ENCODE measurements at regions not wholly inside any gene's neighbourhood (a gene's known extent, or its start where the extent isn't known, plus 50 kb on each side); places are given as distances from the start of the nearest gene placed in this dataset.
A peak's percentile ranks its signal among the peaks of the same experiment; 100 is the strongest.
"Not testable (repeated sequence)": the region's sequence is repeated elsewhere in the genome, so short reads cannot be mapped to it uniquely, and the experiment has no call there.

DNA sequence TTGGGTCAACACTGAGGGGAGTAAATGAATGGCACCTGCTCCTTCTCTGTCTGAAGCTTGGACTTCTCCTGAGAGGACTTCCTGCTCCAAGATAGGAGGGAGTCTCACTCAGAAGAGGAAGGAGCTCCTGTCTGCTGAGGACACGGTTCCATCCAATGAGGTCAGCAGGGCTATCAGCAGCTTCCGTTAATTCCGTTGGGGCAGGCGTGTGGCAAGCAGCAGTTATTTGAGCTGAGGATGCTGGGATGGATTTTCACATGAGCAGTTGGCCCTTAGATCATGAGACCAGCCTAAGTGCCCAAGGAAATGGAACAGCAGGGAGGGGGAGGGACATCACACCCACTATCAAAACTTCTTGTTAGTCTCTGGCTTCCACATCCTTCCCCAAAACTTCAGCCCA is 159.0 kb upstream of the PZP start:
- POLR2A ChIA-PET = no interaction called here
- no peak for DNase-seq (ENCODE audit: extremely low spot score)
- CTCF ChIA-PET = interaction anchor here (1.1 to 40.7 kb wide), 5 partner anchors 9 to 380 kb away, joined by 3 to 558 read pairs (median 4); no protein-coding TSS in a partner anchor
- TF ChIP-seq, protein P1, sequence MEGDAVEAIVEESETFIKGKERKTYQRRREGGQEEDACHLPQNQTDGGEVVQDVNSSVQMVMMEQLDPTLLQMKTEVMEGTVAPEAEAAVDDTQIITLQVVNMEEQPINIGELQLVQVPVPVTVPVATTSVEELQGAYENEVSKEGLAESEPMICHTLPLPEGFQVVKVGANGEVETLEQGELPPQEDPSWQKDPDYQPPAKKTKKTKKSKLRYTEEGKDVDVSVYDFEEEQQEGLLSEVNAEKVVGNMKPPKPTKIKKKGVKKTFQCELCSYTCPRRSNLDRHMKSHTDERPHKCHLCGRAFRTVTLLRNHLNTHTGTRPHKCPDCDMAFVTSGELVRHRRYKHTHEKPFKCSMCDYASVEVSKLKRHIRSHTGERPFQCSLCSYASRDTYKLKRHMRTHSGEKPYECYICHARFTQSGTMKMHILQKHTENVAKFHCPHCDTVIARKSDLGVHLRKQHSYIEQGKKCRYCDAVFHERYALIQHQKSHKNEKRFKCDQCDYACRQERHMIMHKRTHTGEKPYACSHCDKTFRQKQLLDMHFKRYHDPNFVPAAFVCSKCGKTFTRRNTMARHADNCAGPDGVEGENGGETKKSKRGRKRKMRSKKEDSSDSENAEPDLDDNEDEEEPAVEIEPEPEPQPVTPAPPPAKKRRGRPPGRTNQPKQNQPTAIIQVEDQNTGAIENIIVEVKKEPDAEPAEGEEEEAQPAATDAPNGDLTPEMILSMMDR (IDR thresholded peaks at IDR 0.05; ENCODE audit: control extremely low read depth, extremely low read depth, low read depth, missing control alignments) = no peak

DNA sequence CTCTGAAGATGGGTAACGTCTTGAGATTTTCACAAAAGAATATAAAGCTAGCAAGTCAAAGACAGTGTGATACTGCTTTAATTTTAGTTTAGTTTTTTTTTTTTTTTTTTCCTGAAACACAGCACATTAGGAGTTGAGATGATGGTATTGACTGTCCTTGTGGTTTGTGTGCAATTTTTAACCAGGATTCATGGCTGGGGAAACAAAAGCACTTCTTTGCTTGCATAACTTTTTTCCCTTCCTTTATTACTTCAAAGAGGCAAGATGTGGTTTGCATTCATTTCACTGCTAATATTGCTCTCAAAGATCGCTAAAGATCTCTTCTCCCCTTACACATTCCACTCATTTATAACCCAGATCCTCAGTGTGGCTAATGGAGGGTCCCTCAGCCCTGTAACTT is 157.1 kb upstream of the PZP start:
- ChIA-PET CTCF (interaction anchor here (0.7 to 40.7 kb wide), 4 partner anchors 13 to 403 kb away, joined by 3 to 558 read pairs (median 8); no protein-coding TSS in a partner anchor), POLR2A (no interaction called here)
- no peak for DNase-seq (ENCODE audit: extremely low spot score)
- TF ChIP-seq, protein P1 (IDR thresholded peaks at IDR 0.05; ENCODE audit: control extremely low read depth, extremely low read depth, low read depth, missing control alignments) = no peak

DNA sequence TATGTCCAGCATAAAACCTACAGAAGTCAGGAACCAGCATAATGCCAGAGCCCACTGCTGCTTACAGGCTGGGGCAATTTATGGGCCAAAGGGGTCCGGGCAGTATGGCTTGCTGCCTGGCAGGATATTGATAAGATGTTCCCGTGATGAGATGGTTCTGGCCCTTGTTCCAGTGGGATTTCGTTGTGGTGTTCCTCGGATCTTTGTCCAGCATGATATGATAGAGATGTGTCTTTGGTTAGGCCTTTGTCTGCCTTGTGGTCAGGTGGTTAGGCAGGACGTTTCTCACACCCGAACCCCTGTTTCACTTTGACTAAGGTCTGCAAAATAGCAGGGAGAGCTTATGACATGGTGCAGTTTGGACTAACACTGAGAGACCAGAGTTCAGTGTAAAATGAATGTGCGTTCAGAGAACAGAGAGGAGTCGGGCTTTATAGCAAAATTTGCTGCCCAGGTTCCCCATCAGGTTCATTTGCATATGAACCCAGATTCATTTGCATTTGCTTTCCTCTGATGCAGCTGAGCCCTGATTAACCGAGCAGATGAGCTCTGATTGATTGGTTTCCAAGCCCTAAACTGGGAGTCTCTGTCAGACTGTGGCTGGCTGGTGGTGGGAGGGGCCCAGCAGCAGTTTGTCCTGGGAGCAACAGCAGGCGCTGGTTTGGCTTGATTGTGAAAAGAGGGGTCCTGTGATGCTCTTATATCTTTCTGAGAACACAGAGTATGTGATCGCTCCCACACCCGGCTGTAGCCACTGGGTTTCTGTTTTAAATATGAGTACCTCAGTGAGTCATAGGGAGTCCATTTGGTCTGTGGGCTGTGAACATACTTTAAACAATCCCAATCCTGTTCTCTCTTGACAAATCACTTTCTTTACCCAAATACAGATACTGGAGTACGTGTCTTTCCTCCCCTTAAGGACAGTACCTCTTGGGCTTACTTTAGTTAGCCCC is 156.3 kb upstream of the PZP start:
- CTCF ChIA-PET = interaction anchor here (1.0 to 40.7 kb wide), 4 partner anchors 11 to 403 kb away, joined by 3 to 558 read pairs (median 8); no protein-coding TSS in a partner anchor
- POLR2A ChIA-PET = no interaction called here
- DNase-seq (ENCODE audit: extremely low spot score) = peak; percentile 56
- TF ChIP-seq, protein P1 (IDR thresholded peaks at IDR 0.05; ENCODE audit: control extremely low read depth, extremely low read depth, low read depth, missing control alignments) = no peak

DNA sequence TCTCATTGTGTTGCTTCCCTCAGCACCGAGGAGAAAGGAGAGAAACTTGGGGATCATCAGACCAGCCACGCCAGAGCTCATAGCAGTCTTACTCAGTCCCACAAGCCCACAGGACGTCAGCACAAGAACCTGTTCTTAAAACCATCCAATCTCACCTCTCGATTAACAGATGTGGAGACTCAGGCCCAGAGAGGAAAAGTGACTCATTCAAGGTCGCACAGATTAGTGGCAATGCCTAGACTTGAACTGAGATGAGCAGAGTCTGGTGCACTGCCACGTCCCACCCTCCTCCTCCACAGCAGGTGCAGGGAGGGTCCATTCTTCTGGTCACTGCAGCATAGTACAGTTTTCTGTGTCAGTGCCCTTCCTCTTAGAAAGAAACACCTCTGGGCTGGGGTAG is 154.9 kb upstream of the PZP start:
- ChIA-PET POLR2A (interaction anchor here (0.7 kb wide), 1 partner anchor 16 kb away, joined by 3 read pairs; no protein-coding TSS in a partner anchor), CTCF (interaction anchor here (1.5 to 40.7 kb wide), 5 partner anchors 8 to 388 kb away, joined by 4 to 558 read pairs (median 6); no protein-coding TSS in a partner anchor)
- TF ChIP-seq, protein P1 (IDR thresholded peaks at IDR 0.05; ENCODE audit: control extremely low read depth, extremely low read depth, low read depth, missing control alignments) = no peak
- no peak for DNase-seq (ENCODE audit: extremely low spot score)

DNA sequence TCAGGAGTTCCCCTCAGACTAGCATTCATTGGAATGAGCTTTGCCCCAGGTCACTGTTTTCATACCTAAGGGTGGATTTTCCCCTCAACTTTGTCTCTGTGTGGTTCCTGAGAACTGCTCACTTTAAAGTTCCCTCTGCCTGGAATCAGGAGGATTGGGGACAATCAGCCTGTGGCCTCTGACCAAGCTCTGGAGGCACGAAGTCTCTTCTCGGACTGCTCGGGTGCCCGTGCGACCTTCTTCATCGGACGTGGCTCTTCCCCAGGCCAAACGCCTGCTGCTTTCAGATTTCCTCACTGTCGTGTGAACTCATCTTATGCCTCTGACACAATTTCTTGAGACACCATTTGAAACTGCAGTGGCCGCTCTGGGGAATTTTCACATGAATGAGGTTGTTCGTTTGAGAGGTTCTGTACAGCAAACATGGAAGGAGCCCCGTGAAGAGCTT is 153.7 kb upstream of the PZP start:
- DNase-seq (ENCODE audit: extremely low spot score) = peak; percentile 53
- CTCF ChIA-PET = interaction anchor here (1.1 to 40.7 kb wide), 6 partner anchors 9 to 389 kb away, joined by 3 to 558 read pairs (median 6); no protein-coding TSS in a partner anchor
- TF ChIP-seq, protein P1 (IDR thresholded peaks at IDR 0.05; ENCODE audit: control extremely low read depth, extremely low read depth, low read depth, missing control alignments) = no peak
- POLR2A ChIA-PET = no interaction called here

DNA sequence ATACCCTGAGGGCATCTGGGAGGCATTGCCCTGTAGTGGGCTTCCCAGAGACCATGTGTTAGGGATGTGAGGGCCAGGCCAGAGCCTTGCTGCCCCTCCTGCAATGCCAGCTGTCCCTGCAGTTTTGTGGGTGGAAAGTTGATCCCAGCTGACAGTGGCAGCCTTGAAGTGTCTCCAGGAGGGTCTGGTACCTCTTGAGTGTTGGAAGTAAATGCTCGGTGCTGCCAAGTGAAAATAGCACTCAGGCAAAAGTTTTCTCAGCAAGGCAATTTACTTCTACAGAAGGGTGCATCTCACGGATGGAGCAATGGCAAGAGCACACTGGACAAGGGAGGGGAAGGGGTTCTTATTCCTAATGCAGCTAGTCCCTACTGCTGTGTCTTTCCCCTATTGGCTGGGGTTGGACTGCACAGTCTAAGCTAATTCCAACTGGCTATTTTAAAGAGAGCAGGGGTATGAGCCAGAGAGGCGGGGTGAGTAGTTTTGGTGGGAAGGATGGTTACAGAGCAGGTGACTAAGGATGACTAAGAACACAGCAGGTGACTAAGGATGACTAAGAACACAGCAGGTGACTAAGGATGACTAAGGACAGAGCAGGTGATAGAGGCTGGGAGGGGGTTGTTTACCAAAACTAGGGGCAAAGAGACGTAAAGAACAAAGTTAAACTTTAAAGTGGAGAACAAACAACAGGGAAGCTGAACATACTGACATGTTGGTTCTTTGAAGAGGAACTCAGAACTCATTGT is 146.0 kb upstream of the PZP start:
- ChIA-PET CTCF (interaction anchor here (1.1 to 40.7 kb wide), 3 partner anchors 8 to 115 kb away, joined by 3 to 558 read pairs (median 558); no protein-coding TSS in a partner anchor), POLR2A (interaction anchor here (0.6 kb wide), 1 partner anchor 15 kb away, joined by 4 read pairs; no protein-coding TSS in a partner anchor)
- DNase-seq (ENCODE audit: extremely low spot score) = not testable (repeated sequence)

Data from GM10248 (cell line).